Sigmoid colon (tissue), 6 donors: ENCODE measurements at regions not wholly inside any gene's neighbourhood (a gene's known extent, or its start where the extent isn't known, plus 50 kb on each side); places are given as distances from the start of the nearest gene placed in this dataset.

Experiments
- DNase-seq: peaks from one replicate; pipeline ENCODE4 v3.0.0-alpha.2; 2019
- H3K27ac ChIP-seq, 4 donors: fragments of 200-600 bp; sonication (generic); one replicate each; pipeline ENCODE4 v1.5.1; 2016 to 2019; ENCODE audit warnings: mild to moderate bottlenecking in 1 of 4
- H3K27me3 ChIP-seq, 3 donors: fragments of 200-600 bp; sonication (generic); one replicate each; pipeline ENCODE4 v1.5.1; 2019; ENCODE audit warnings: mild to moderate bottlenecking in 1 of 3
- H3K36me3 ChIP-seq, 4 donors: fragments of 200-600 bp; sonication (generic); one replicate each; pipeline ENCODE4 v1.5.1; 2016 to 2019
- H3K4me1 ChIP-seq, 4 donors: fragments of 200-600 bp; sonication (generic); one replicate each; pipeline ENCODE4 v1.5.1; 2017 to 2019
- H3K4me3 ChIP-seq, 4 donors: fragments of 200-600 bp; sonication (generic); one replicate each; pipeline ENCODE4 v1.5.1; 2017 to 2019; ENCODE audit warnings: mild to moderate bottlenecking in 2 of 4, moderate library complexity in 1 of 4
- H3K9me3 ChIP-seq, 4 donors: fragments of 200-600 bp in 3 of 4; sonication (generic) in 3 of 4; one replicate each; pipeline versions ENCODE4 v1.5.1 to v1.6.1; 2013 to 2019
- CTCF ChIP-seq, 4 experiments: fragments of 450-650 bp in 3 of 4; fragments of 200-600 bp in 1 of 4; IDR thresholded peaks; one replicate each; pipeline ENCODE4 v1.5.1; 2016 to 2019; ENCODE audit warnings: antibody characterized with exemption in 4 of 4, mild to moderate bottlenecking in 3 of 4, moderate library complexity in 2 of 4
- EP300 ChIP-seq, 4 donors: sonication (generic); formaldehyde crosslinking; IDR thresholded peaks; one replicate each; pipeline ENCODE4 v1.6.1; 2017; ENCODE audit warnings: antibody characterized with exemption in 4 of 4
- POLR2A ChIP-seq, 2 donors: fragments of 450-650 bp; IDR thresholded peaks; one replicate each; pipeline ENCODE4 v1.6.1; 2016; ENCODE audit warnings: antibody characterized with exemption in 2 of 2, mild to moderate bottlenecking in 2 of 2, moderate library complexity in 2 of 2
- POLR2AphosphoS5 ChIP-seq, 4 donors: sonication (generic); formaldehyde crosslinking; IDR thresholded peaks; one replicate each; pipeline ENCODE4 v1.6.1; 2017; ENCODE audit warnings: antibody characterized with exemption in 4 of 4
- WGBS, 2 donors: extraction: QIAGEN DNeasy Blood & Tissue Kit; methylation state at CpG; one replicate each; pipeline ENCODE4 v1.1.7; 2013; 5-methylcytosine and 5-hydroxymethylcytosine counted together
- intact Hi-C: fragments of 100-400 bp; cut with DNase I; formaldehyde crosslinking; loops from one replicate; pipeline ENCODE4 v1.15.1; 2023
- donor health status: healthy with polysubstance abuse.
- donor health status: healthy.

GRCh38 chr3:116950301-116951055 lies 240.9 kb downstream of the TUSC7 start:
- intact Hi-C loops: no loop called here
- Histone ChIP-seq H3K4me3 (no peak overlapping the region), H3K9me3 (no peaks in the 10 kb centered on the region), H3K36me3 (no peaks in the 10 kb centered on the region), H3K27ac (peak overlapping the region in 1 of 4 donors; percentile 66), H3K4me1 (peaks cover 0 to 43% (median 37%) of the 10 kb centered on the region in 4 donors), H3K27me3 (no peaks in the 10 kb centered on the region)
- no peak for DNase-seq
- WGBS, 2 donors: 77 to 80% methylated on average over 7 of the region's 7 CpGs
- TF ChIP-seq POLR2A (IDR thresholded peaks at IDR 0.05): no peak
- TF ChIP-seq CTCF (IDR thresholded peaks at IDR 0.05): no peak
- TF ChIP-seq POLR2AphosphoS5 (IDR thresholded peaks at IDR 0.05): no peak
- TF ChIP-seq EP300 (IDR thresholded peaks at IDR 0.05): no peak

- 70 to 76% methylated on average over 3 of the region's 3 CpGs for WGBS, 2 donors
- intact Hi-C loops: no loop called here
Observed at GRCh38 chr3:116951610-116952009, 242.0 kb downstream of the TUSC7 start.

GRCh38 chr3:116958291-116958690 lies 248.7 kb downstream of the TUSC7 start:
- TF ChIP-seq EP300 (IDR thresholded peaks at IDR 0.05) (no peak), POLR2AphosphoS5 (IDR thresholded peaks at IDR 0.05) (no peak)
- H3K36me3 ChIP-seq: no peaks in the 10 kb centered on the region
- H3K4me1 ChIP-seq: peaks cover 0 to 5% (median 2%) of the 10 kb centered on the region in 4 donors
- H3K27me3 ChIP-seq: no peaks in the 10 kb centered on the region
- no peak overlapping the region for H3K4me3 ChIP-seq
- intact Hi-C loops: no loop called here
- H3K9me3 ChIP-seq: no peaks in the 10 kb centered on the region
- no peak for DNase-seq
- H3K27ac ChIP-seq: no peak overlapping the region
- 52 to 61% methylated on average over 3 of the region's 3 CpGs for WGBS, 2 donors

More at GRCh38 chr3:116951610-116952009, 242.0 kb downstream of the TUSC7 start:
- peaks cover 0 to 42% (median 37%) of the 10 kb centered on the region in 4 donors for H3K4me1 ChIP-seq
- no peaks in the 10 kb centered on the region for H3K9me3 ChIP-seq
- TF ChIP-seq POLR2A (IDR thresholded peaks at IDR 0.05) (no peak), EP300 (IDR thresholded peaks at IDR 0.05) (no peak), CTCF (IDR thresholded peaks at IDR 0.05) (no peak), POLR2AphosphoS5 (IDR thresholded peaks at IDR 0.05) (peak in 2 of 4 donors; percentile 10)
- H3K4me3 ChIP-seq: no peak overlapping the region
- peak overlapping the region; percentile 27 to 66 (median 30) for H3K27ac ChIP-seq
- H3K27me3 ChIP-seq: no peaks in the 10 kb centered on the region
- no peak for DNase-seq
- no peaks in the 10 kb centered on the region for H3K36me3 ChIP-seq

GRCh38 chr3:116961106-116961505 lies 251.5 kb downstream of the TUSC7 start:
- H3K27ac ChIP-seq: no peak overlapping the region
- TF ChIP-seq CTCF (IDR thresholded peaks at IDR 0.05) (no peak), POLR2AphosphoS5 (IDR thresholded peaks at IDR 0.05) (no peak), POLR2A (IDR thresholded peaks at IDR 0.05) (no peak), EP300 (IDR thresholded peaks at IDR 0.05) (no peak)
- intact Hi-C loops: no loop called here

GRCh38 chr3:116963802-116964201 lies 254.2 kb downstream of the TUSC7 start:
- intact Hi-C loops: no loop called here
- 65 to 79% methylated on average over 3 of the region's 3 CpGs for WGBS, 2 donors

More at GRCh38 chr3:116961106-116961505, 251.5 kb downstream of the TUSC7 start:
- no peak overlapping the region for H3K4me3 ChIP-seq
- no peaks in the 10 kb centered on the region for H3K27me3 ChIP-seq
- no peak for DNase-seq
- no peaks in the 10 kb centered on the region for H3K4me1 ChIP-seq
- H3K9me3 ChIP-seq: no peaks in the 10 kb centered on the region
- 87% methylated on average over 4 of the region's 4 CpGs for WGBS, 2 donors
- no peaks in the 10 kb centered on the region for H3K36me3 ChIP-seq

More at GRCh38 chr3:116963802-116964201, 254.2 kb downstream of the TUSC7 start:
- Histone ChIP-seq H3K36me3 (no peaks in the 10 kb centered on the region), H3K4me3 (no peak overlapping the region), H3K27me3 (no peaks in the 10 kb centered on the region), H3K4me1 (no peaks in the 10 kb centered on the region), H3K27ac (no peak overlapping the region), H3K9me3 (no peaks in the 10 kb centered on the region)
- TF ChIP-seq EP300 (IDR thresholded peaks at IDR 0.05): no peak
- no peak for TF ChIP-seq POLR2AphosphoS5 (IDR thresholded peaks at IDR 0.05)
- no peak for DNase-seq
